Glutamatergic neuron (in vitro differentiated cells): ENCODE measurements at regions not wholly inside any gene's neighbourhood (a gene's known extent, or its start where the extent isn't known, plus 50 kb on each side); places are given as distances from the start of the nearest gene placed in this dataset.

Source experiments
- DNase-seq: peaks from one replicate; pipeline ENCODE4 v3.0.0; 2022
- H3K27ac Mint-ChIP-seq: one replicate; pipeline ENCODE4 v1.8.0; 2020; ENCODE audit warnings: mild to moderate bottlenecking, mixed read lengths, inconsistent platforms; ENCODE audit not compliant: unreplicated experiment
- H3K27me3 Mint-ChIP-seq: one replicate; pipeline ENCODE4 v1.8.0; 2020; ENCODE audit warnings: mild to moderate bottlenecking, moderate library complexity, mixed read lengths, inconsistent platforms; ENCODE audit not compliant: unreplicated experiment
- H3K36me3 Mint-ChIP-seq: one replicate; pipeline ENCODE4 v1.8.0; 2020; ENCODE audit warnings: mild to moderate bottlenecking, mixed read lengths, inconsistent platforms; ENCODE audit not compliant: unreplicated experiment
- H3K4me1 Mint-ChIP-seq: one replicate; pipeline ENCODE4 v1.8.0; 2020; ENCODE audit warnings: mild to moderate bottlenecking, low read depth, mixed read lengths, inconsistent platforms; ENCODE audit not compliant: unreplicated experiment
- H3K4me3 Mint-ChIP-seq: one replicate; pipeline ENCODE4 v1.8.0; 2020; ENCODE audit warnings: mild to moderate bottlenecking, mixed read lengths, inconsistent platforms; ENCODE audit not compliant: unreplicated experiment
- H3K9me3 Mint-ChIP-seq: one replicate; pipeline ENCODE4 v1.8.0; 2020; ENCODE audit warnings: mild to moderate bottlenecking, moderate library complexity, mixed read lengths, inconsistent platforms; ENCODE audit not compliant: unreplicated experiment
- CTCF ChIP-seq: fragments of 200-600 bp; sonication (generic); IDR thresholded peaks from one replicate; pipeline ENCODE4 v1.5.0; 2021; ENCODE audit not compliant: partially characterized antibody, unreplicated experiment

DNA sequence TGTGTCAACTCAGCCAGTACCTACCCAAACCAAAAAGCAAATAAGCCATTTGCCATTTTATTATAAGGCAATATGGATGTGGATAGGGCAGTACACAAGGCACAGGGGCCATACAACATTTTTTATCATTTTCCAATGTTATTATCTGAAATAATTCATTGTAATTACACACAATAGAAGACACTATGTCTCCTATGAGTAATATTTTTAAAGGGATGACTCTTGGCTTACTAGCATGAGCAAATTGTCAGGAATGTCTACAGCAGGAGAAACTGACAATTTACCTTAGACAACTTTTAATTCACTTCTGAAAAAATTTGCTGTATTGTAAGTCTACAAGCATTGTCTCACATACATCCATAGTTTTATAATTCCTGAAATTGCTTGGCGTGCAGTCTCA lies 1193.9 kb upstream of the CELF4 start:
- no peak for TF ChIP-seq CTCF
- Mint-ChIP-seq H3K36me3 (no peaks in the 10 kb centered on the region), H3K9me3 (no peaks in the 10 kb centered on the region), H3K4me3 (no peak overlapping the region), H3K4me1 (no peaks in the 10 kb centered on the region), H3K27me3 (no peaks in the 10 kb centered on the region), H3K27ac (no peak overlapping the region)
- no peak for DNase-seq

- H3K27me3 Mint-ChIP-seq, result no peaks in the 10 kb centered on the region
Measured at GRCh38 chr18:38756436-38756835, 1190.8 kb upstream of the CELF4 start.

DNA sequence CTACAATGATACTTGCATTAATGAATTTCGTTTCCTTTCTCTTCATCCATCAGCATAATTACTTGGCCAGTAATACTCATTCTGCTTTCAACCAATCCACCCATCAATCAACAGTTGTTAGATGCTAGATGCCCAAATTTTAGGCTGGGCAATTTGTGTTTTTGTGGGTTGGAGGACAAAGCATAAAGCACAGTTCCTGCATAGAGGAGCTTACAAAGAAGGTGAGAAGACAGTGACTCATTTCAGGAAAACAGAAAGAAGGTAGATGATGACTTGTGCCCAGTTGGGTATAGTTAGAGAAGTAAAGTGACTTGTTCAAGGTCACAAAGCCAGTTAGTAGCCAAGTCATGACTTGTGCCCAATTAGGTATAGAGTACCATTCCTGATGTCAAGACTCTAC lies 1186.8 kb upstream of the CELF4 start:
- no peak overlapping the region for H3K4me3 Mint-ChIP-seq
- no peak overlapping the region for H3K27ac Mint-ChIP-seq
- H3K9me3 Mint-ChIP-seq, result no peaks in the 10 kb centered on the region
- no peaks in the 10 kb centered on the region for H3K36me3 Mint-ChIP-seq
- H3K4me1 Mint-ChIP-seq, result no peaks in the 10 kb centered on the region
- H3K27me3 Mint-ChIP-seq, result no peaks in the 10 kb centered on the region
- DNase-seq, result no peak
- TF ChIP-seq CTCF, result no peak

More at GRCh38 chr18:38756436-38756835, 1190.8 kb upstream of the CELF4 start:
- Mint-ChIP-seq H3K27ac (no peak overlapping the region), H3K9me3 (no peaks in the 10 kb centered on the region), H3K4me1 (no peaks in the 10 kb centered on the region), H3K36me3 (no peaks in the 10 kb centered on the region), H3K4me3 (no peak overlapping the region)
- TF ChIP-seq CTCF, result no peak
- no peak for DNase-seq

- Mint-ChIP-seq H3K27ac (no peak overlapping the region), H3K27me3 (no peaks in the 10 kb centered on the region), H3K4me3 (no peak overlapping the region), H3K4me1 (no peaks in the 10 kb centered on the region), H3K9me3 (no peaks in the 10 kb centered on the region), H3K36me3 (no peaks in the 10 kb centered on the region)
- DNase-seq, result no peak
- TF ChIP-seq CTCF, result no peak
Measured at GRCh38 chr18:38751898-38752297, 1186.3 kb upstream of the CELF4 start.

DNA sequence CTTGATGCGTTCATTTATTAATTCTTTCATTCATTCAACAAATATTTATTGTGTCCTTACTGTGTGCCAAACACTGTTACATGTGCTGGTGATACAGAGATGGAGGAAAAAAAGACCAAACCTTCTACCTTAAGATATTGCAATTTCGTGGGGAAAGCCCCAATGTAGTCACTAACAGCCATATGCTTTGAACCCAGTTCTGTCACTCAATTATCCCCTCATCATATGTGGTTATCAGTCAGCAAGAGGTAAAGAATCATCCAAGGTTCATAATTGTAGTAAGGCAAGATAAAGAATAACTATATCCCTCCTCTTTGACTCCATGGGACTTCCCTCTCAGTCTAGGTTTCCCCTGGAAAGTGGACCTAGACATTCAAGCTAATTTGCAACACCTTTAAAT lies 1185.6 kb upstream of the CELF4 start:
- Mint-ChIP-seq H3K4me3 (no peak overlapping the region), H3K4me1 (no peaks in the 10 kb centered on the region), H3K9me3 (no peaks in the 10 kb centered on the region), H3K27ac (no peak overlapping the region), H3K36me3 (no peaks in the 10 kb centered on the region), H3K27me3 (no peaks in the 10 kb centered on the region)
- TF ChIP-seq CTCF, result no peak
- DNase-seq, result no peak
